AG09319 (cell line): ENCODE measurements at regions not wholly inside any gene's neighbourhood (a gene's known extent, or its start where the extent isn't known, plus 50 kb on each side); places are given as distances from the start of the nearest gene placed in this dataset.

Source experiments
- DNase-seq: peaks from one replicate; pipeline ENCODE4 v3.0.0-alpha.2; 2010; ENCODE audit warnings: low read depth; ENCODE audit errors: extremely low read depth
- CTCF ChIP-seq: IDR thresholded peaks from 2 replicates; pipeline ENCODE4 v1.5.1; 2011; ENCODE audit warnings: low read depth, mild to moderate bottlenecking, inconsistent platforms, low read length, moderate library complexity

- DNase-seq = no peak
- no peak for TF ChIP-seq CTCF
These were observed 239.9 kb upstream of the ZMIZ1 start for GRCh38 chr10:78828647-78829539.

DNA sequence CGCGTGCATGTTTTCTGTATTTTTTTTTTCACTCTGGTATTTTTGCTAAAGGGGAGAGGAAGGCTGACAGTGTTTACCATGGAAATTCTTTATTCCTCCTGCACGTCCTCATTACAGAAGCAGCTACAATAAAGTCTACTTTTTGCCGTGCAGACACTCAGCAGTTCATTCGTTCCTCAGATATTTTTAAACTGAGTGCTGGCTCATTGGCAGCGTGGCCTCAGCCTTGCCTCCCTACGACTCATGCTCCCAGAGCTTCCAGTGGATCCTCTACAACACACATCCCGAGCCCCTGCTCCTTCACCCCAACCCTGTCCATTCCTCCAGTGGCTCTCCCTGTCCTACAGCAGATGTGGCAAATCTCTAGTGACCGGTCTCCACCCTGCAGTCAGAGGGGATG is 239.2 kb upstream of the ZMIZ1 start:
- DNase-seq = no peak
- TF ChIP-seq CTCF = no peak

GRCh38 chr10:78830062-78830975 is 238.4 kb upstream of the ZMIZ1 start:
- TF ChIP-seq CTCF = no peak
- no peak for DNase-seq

DNA sequence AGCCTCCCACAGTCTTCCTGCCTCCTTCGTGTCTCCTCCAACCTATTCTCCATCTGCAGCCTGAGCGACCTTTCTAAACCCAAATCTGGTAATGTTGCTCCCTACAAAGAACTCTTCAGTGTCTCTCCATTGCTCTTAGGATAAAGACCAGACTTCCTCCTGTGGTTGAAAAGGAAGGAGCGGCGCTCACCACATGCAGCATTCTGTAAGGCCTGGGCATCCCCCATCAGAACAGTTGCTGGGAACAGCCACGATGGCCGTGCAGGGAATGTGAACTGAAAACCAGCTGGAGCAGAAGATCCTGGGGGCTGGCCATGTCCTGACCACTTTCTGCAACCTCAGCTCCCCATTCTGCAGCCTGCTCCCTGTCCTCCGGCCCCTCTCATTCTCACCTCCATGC is 237.8 kb upstream of the ZMIZ1 start:
- no peak for DNase-seq
- TF ChIP-seq CTCF = no peak

- no peak for DNase-seq
- TF ChIP-seq CTCF = no peak
These were observed 237.3 kb upstream of the ZMIZ1 start for GRCh38 chr10:78831461-78831860.

DNA sequence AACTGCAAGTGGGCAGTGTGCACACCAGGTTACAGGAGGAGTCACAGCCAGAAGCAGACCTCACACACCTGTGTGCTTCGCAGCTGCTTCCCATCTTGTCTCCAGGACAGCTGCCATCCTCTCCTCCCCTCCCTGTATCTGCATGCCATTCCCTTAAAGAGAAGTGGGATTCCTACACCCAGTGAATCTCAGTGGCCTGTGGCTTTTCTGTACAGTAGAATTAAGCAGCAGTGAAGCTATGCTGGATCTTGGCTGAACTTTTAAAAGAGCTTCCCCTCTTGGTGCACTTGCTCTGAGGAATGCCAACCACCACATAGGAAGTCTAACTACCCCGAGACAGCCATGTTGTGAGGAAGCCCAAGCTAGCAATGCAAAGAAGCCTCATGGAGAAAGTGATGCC is 236.5 kb upstream of the ZMIZ1 start:
- no peak for DNase-seq

More for the DNA sequence above, 236.5 kb upstream of the ZMIZ1 start:
- TF ChIP-seq CTCF = no peak
